Stimulated activated CD4-positive, alpha-beta T cell treated with anti-CD3 and anti-CD28 coated beads, TNF-alpha, amount 100 ng/mL, for 24 hours (primary cell): ENCODE measurements at regions not wholly inside any gene's neighbourhood (a gene's known extent, or its start where the extent isn't known, plus 50 kb on each side); places are given as distances from the start of the nearest gene placed in this dataset.

Experiments
- DNase-seq, 3 experiments: peaks; one replicate each; pipeline ENCODE4 v3.0.0-alpha.2; 2020; ENCODE audit warnings: low read depth in 3 of 3

GRCh38 chr6:148203970-148204369, 138.7 kb upstream of the SASH1 start:
- peak; percentile 26 to 52 (median 29) for DNase-seq

GRCh38 chr6:148208298-148208697, 134.3 kb upstream of the SASH1 start:
- no peak for DNase-seq

- DNase-seq, result no peak
These were observed 130.8 kb upstream of the SASH1 start for GRCh38 chr6:148211777-148212324.

GRCh38 chr6:148212366-148212765, 130.3 kb upstream of the SASH1 start:
- DNase-seq, result no peak

- DNase-seq, result no peak
These were observed 129.3 kb upstream of the SASH1 start for GRCh38 chr6:148213366-148213765.

GRCh38 chr6:148214667-148215066, 128.0 kb upstream of the SASH1 start:
- no peak for DNase-seq

GRCh38 chr6:148217051-148217450, 125.6 kb upstream of the SASH1 start:
- no peak for DNase-seq

- DNase-seq, result no peak
These were observed 124.7 kb upstream of the SASH1 start for GRCh38 chr6:148217921-148218320.

GRCh38 chr6:148218542-148219258, 123.9 kb upstream of the SASH1 start:
- no peak for DNase-seq

- DNase-seq, result no peak
These were observed 121.2 kb upstream of the SASH1 start for GRCh38 chr6:148221196-148221979.

GRCh38 chr6:148222376-148222775, 120.3 kb upstream of the SASH1 start:
- no peak for DNase-seq

- DNase-seq, result no peak
These were observed 119.8 kb upstream of the SASH1 start for GRCh38 chr6:148222846-148223245.

- DNase-seq, result no peak
These were observed 119.2 kb upstream of the SASH1 start for GRCh38 chr6:148223424-148223842.

GRCh38 chr6:148225871-148226270, 116.8 kb upstream of the SASH1 start:
- no peak for DNase-seq

GRCh38 chr6:148226284-148226683, 116.4 kb upstream of the SASH1 start:
- no peak for DNase-seq

GRCh38 chr6:148231572-148231971, 111.1 kb upstream of the SASH1 start:
- DNase-seq, result no peak

GRCh38 chr6:148235446-148235845, 107.2 kb upstream of the SASH1 start:
- no peak for DNase-seq

- DNase-seq, result no peak
These were observed 103.9 kb upstream of the SASH1 start for GRCh38 chr6:148238713-148239112.

GRCh38 chr6:148239215-148239614, 103.4 kb upstream of the SASH1 start:
- no peak for DNase-seq

GRCh38 chr6:148239801-148240460, 102.7 kb upstream of the SASH1 start:
- DNase-seq, result no peak

- no peak for DNase-seq
These were observed 102.2 kb upstream of the SASH1 start for GRCh38 chr6:148240461-148240840.

- no peak for DNase-seq
These were observed 101.7 kb upstream of the SASH1 start for GRCh38 chr6:148240861-148241477.
